SK-N-SH treated with all-trans-retinoic acid at 6 μM for 48 hours (cell line): ENCODE measurements at regions not wholly inside any gene's neighbourhood (a gene's known extent, or its start where the extent isn't known, plus 50 kb on each side); places are given as distances from the start of the nearest gene placed in this dataset.

Experiments used
- GLIS3 ChIP-seq: fragments of 250-450 bp; sonication (Bioruptor Pico); IDR thresholded peaks from 2 replicates; pipeline ENCODE4 v1.5.0; 2020; ENCODE audit warnings: mild to moderate bottlenecking, moderate library complexity
- POU6F1 ChIP-seq: fragments of 250-450 bp; sonication (Bioruptor Pico); IDR thresholded peaks from 2 replicates; pipeline ENCODE4 v1.8.0; 2021; ENCODE audit warnings: low read depth, mild to moderate bottlenecking, moderate library complexity, borderline replicate concordance
- TCF4 ChIP-seq: fragments of 250-450 bp; sonication (Bioruptor Pico); IDR thresholded peaks from 2 replicates; pipeline ENCODE4 v1.8.0; 2021; ENCODE audit warnings: mild to moderate bottlenecking, moderate library complexity, borderline replicate concordance
- ZFP30 ChIP-seq: fragments of 450-650 bp; formaldehyde crosslinking; IDR thresholded peaks from 2 replicates; pipeline ENCODE4 v1.5.0; 2022; ENCODE audit warnings: mild to moderate bottlenecking, moderate library complexity

GRCh38 chr12:126512916-126513913 lies 1448.0 kb downstream of the AACS start:
- no peak for TF ChIP-seq ZFP30 (CRISPR knock-in tag)
- no peak for TF ChIP-seq POU6F1 (CRISPR knock-in tag)
- no peak for TF ChIP-seq GLIS3 (CRISPR knock-in tag)
- no peak for TF ChIP-seq TCF4 (CRISPR knock-in tag)
